ENCODE measurements at regions not wholly inside any gene's neighbourhood (a gene's known extent, or its start where the extent isn't known, plus 50 kb on each side); places are given as distances from the start of the nearest gene placed in this dataset.

GRCh38 chr5:27608992-27609391 lies 570.6 kb upstream of the CDH9 start:
- TF ChIP-seq, protein P1, sequence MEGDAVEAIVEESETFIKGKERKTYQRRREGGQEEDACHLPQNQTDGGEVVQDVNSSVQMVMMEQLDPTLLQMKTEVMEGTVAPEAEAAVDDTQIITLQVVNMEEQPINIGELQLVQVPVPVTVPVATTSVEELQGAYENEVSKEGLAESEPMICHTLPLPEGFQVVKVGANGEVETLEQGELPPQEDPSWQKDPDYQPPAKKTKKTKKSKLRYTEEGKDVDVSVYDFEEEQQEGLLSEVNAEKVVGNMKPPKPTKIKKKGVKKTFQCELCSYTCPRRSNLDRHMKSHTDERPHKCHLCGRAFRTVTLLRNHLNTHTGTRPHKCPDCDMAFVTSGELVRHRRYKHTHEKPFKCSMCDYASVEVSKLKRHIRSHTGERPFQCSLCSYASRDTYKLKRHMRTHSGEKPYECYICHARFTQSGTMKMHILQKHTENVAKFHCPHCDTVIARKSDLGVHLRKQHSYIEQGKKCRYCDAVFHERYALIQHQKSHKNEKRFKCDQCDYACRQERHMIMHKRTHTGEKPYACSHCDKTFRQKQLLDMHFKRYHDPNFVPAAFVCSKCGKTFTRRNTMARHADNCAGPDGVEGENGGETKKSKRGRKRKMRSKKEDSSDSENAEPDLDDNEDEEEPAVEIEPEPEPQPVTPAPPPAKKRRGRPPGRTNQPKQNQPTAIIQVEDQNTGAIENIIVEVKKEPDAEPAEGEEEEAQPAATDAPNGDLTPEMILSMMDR (conservative IDR thresholded peaks at IDR 0.05; ENCODE audit: low read length): no peak
- TF ChIP-seq EZH2phosphoT487 (IDR thresholded peaks at IDR 0.05; ENCODE audit: borderline replicate concordance, low read depth, low read length): no peak

Data from OCI-LY7 (cell line).